ENCODE measurements at regions not wholly inside any gene's neighbourhood (a gene's known extent, or its start where the extent isn't known, plus 50 kb on each side); places are given as distances from the start of the nearest gene placed in this dataset.

GRCh38 chr5:63564789-63565188 is 397.5 kb downstream of the HTR1A start:
- no peaks in the 10 kb centered on the region for H3K27me3 ChIP-seq
- in situ Hi-C loops (cut with MboI; ENCODE audit: low pct_ligation_motif_present in 1 of 4, low pct_unique_long_range_greater_than_20kb in 1 of 4, low sequenced_read_pairs in 3 of 4) = no loop called here
- H3K36me3 ChIP-seq = no peaks in the 10 kb centered on the region
- TF ChIP-seq EP300 (IDR thresholded peaks at IDR 0.05; ENCODE audit: low read depth) (no peak), POLR2AphosphoS5 (IDR thresholded peaks at IDR 0.05) (no peak), POLR2A (IDR thresholded peaks at IDR 0.05) (no peak), CTCF (IDR thresholded peaks at IDR 0.05) (no peak)
- DNase-seq = no peak
- intact Hi-C loops (cut with DNase I; ENCODE audit: low total_unique reads) = no loop called here
- 67 to 78% methylated on average over 3 of the region's 3 CpGs for WGBS, 2 donors (ENCODE audit: low coverage in 1 of 2)
- H3K4me1 ChIP-seq = no peaks in the 10 kb centered on the region
- no peak overlapping the region for H3K27ac ChIP-seq
- H3K9me3 ChIP-seq = no peaks in the 10 kb centered on the region
- no peak overlapping the region for H3K4me3 ChIP-seq

GRCh38 chr5:63563008-63563917 is 399.0 kb downstream of the HTR1A start:
- Histone ChIP-seq H3K27me3 (no peaks in the 10 kb centered on the region), H3K4me1 (no peaks in the 10 kb centered on the region), H3K36me3 (no peaks in the 10 kb centered on the region), H3K27ac (no peak overlapping the region), H3K9me3 (no peaks in the 10 kb centered on the region), H3K4me3 (no peak overlapping the region)
- WGBS, 2 donors (ENCODE audit: low coverage in 1 of 2) = 80 to 88% methylated on average over 12 to 20 of the region's 20 CpGs
- TF ChIP-seq POLR2AphosphoS5 (IDR thresholded peaks at IDR 0.05) = no peak
- no peak for TF ChIP-seq POLR2A (IDR thresholded peaks at IDR 0.05)
- no peak for TF ChIP-seq EP300 (IDR thresholded peaks at IDR 0.05; ENCODE audit: low read depth)
- TF ChIP-seq CTCF (IDR thresholded peaks at IDR 0.05) = no peak
- in situ Hi-C loops (cut with MboI; ENCODE audit: low pct_ligation_motif_present in 1 of 4, low pct_unique_long_range_greater_than_20kb in 1 of 4, low sequenced_read_pairs in 3 of 4) (no loop called here), intact Hi-C loops (cut with DNase I; ENCODE audit: low total_unique reads) (no loop called here)
- no peak for DNase-seq

- WGBS, 2 donors (ENCODE audit: low coverage in 1 of 2) = 62 to 66% methylated on average over 3 to 4 of the region's 4 CpGs
- in situ Hi-C loops (cut with MboI; ENCODE audit: low pct_ligation_motif_present in 1 of 4, low pct_unique_long_range_greater_than_20kb in 1 of 4, low sequenced_read_pairs in 3 of 4) = no loop called here
Measured at GRCh38 chr5:63555874-63556273, 406.4 kb downstream of the HTR1A start.

GRCh38 chr5:63554191-63554590 is 408.1 kb downstream of the HTR1A start:
- H3K27me3 ChIP-seq = no peaks in the 10 kb centered on the region
- no peak for DNase-seq
- H3K27ac ChIP-seq = no peak overlapping the region
- 49% methylated on average over 3 of the region's 3 CpGs; no CpG with 5 or more reads in 1 of the 2 donors for WGBS, 2 donors (ENCODE audit: low coverage in 1 of 2)
- in situ Hi-C loops (cut with MboI; ENCODE audit: low pct_ligation_motif_present in 1 of 4, low pct_unique_long_range_greater_than_20kb in 1 of 4, low sequenced_read_pairs in 3 of 4) (no loop called here), intact Hi-C loops (cut with DNase I; ENCODE audit: low total_unique reads) (no loop called here)
- H3K9me3 ChIP-seq = no peaks in the 10 kb centered on the region
- TF ChIP-seq POLR2A (IDR thresholded peaks at IDR 0.05) (no peak), EP300 (IDR thresholded peaks at IDR 0.05; ENCODE audit: low read depth) (no peak), POLR2AphosphoS5 (IDR thresholded peaks at IDR 0.05) (no peak), CTCF (IDR thresholded peaks at IDR 0.05) (no peak)
- no peak overlapping the region for H3K4me3 ChIP-seq
- no peaks in the 10 kb centered on the region for H3K4me1 ChIP-seq
- no peaks in the 10 kb centered on the region for H3K36me3 ChIP-seq

More at GRCh38 chr5:63555874-63556273, 406.4 kb downstream of the HTR1A start:
- H3K4me3 ChIP-seq = no peak overlapping the region
- H3K27ac ChIP-seq = no peak overlapping the region
- intact Hi-C loops (cut with DNase I; ENCODE audit: low total_unique reads) = no loop called here
- no peaks in the 10 kb centered on the region for H3K9me3 ChIP-seq
- H3K4me1 ChIP-seq = no peaks in the 10 kb centered on the region
- no peaks in the 10 kb centered on the region for H3K36me3 ChIP-seq
- no peaks in the 10 kb centered on the region for H3K27me3 ChIP-seq
- DNase-seq = no peak
- TF ChIP-seq CTCF (IDR thresholded peaks at IDR 0.05) (no peak), EP300 (IDR thresholded peaks at IDR 0.05; ENCODE audit: low read depth) (no peak), POLR2AphosphoS5 (IDR thresholded peaks at IDR 0.05) (no peak), POLR2A (IDR thresholded peaks at IDR 0.05) (no peak)

Measured in transverse colon (tissue), 4 donors.